ENCODE measurements at regions not wholly inside any gene's neighbourhood (a gene's known extent, or its start where the extent isn't known, plus 50 kb on each side); places are given as distances from the start of the nearest gene placed in this dataset.
"Not testable (repeated sequence)": the region's sequence is repeated elsewhere in the genome, so short reads cannot be mapped to it uniquely, and the experiment has no call there.

DNA sequence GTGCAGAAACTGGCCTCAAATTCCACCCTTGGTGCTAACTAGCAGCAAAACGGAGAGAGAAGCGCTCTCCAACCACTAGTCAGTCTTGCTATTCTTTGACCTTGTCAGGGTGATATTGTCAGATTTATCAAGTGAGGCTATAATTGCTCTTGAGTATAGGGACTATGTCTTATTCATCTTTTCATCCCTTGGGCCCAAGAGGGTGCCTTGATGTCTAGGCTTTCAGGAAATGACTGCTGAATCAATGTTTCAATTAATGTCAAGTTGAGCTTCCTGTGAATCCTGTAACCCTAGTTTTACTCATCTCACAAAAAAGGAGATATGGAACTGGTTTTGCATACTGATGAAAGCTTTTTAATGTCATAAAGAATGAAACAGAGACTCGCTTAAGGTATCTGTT, 701.3 kb downstream of the EDEM1 start:
- DNase-seq: no peak

DNA sequence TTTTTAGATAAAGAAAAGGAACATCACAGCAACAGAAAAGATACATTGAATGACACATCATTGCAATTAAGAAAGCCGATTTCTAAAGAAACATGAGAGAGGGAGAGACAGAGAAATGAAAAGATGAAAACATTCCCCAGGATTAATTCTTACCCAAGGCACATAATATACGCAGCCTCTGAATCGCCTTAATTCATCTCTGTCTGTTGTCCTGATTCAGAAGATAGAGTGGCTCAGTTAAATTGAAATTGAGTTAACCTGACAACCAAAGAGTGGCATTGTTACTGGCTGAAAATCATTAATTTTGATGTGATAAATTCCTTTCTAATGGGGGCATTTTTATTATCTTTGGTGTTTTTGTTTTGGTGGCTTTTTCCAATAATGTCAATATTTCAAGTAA, 701.9 kb downstream of the EDEM1 start:
- DNase-seq: no peak

GRCh38 chr3:5891711-5892110, 704.2 kb downstream of the EDEM1 start:
- no peak for DNase-seq

- DNase-seq: no peak
These were observed 710.6 kb downstream of the EDEM1 start for GRCh38 chr3:5898106-5898505.

DNA sequence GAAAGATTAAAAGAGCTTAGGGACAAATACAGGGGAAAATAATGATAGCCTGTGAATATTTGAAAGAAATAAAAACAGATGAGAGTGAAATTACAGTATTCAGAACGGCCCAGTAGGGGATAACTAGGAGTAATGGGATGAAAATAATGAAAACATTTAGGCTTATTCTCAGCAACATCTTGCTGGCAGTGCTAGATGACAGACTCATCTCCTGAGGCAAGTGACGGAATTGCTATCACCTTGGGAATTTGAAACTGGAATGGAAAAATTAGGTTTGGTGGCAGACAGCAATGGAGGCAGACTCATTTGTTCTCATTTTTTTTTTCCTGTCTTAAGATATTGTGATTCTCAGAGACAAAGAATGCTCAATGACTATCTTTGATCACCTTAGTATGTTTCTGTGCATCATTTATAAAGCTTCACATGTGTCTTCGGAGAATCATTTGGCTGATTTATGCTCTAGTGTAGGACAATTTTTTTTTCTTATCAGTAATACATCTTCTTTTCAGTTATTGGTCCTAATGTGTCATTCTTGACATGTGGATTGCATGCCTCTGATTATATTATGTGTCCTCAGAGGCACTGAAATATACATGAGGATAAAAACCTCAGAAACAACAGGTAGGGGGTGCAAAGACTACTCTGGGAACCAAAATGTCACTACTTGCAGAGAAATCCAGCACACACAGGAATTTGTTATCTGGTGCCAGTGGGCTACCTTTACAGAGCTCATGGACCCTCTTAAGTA, 711.7 kb downstream of the EDEM1 start:
- DNase-seq: no peak

DNA sequence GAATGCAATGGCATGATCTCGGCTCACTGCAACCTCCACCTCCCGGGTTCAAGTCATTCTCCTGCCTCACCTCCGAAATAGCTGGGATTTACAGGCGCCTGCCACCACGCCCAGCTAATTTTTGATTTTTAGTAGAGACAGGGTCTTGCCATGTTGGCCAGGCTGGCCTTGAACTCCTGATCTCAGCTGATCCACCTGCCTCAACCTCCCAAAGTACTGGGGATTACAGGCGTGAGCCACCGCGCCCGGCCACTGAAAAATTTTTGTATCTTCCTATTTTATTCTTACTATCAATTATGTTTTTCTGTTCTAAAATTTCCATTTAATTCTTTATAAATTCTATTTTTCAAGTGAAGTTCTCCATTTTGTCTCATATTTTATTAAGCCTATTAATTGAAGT, 730.4 kb downstream of the EDEM1 start:
- no peak for DNase-seq

GRCh38 chr3:5918626-5919025, 731.1 kb downstream of the EDEM1 start:
- DNase-seq: no peak

DNA sequence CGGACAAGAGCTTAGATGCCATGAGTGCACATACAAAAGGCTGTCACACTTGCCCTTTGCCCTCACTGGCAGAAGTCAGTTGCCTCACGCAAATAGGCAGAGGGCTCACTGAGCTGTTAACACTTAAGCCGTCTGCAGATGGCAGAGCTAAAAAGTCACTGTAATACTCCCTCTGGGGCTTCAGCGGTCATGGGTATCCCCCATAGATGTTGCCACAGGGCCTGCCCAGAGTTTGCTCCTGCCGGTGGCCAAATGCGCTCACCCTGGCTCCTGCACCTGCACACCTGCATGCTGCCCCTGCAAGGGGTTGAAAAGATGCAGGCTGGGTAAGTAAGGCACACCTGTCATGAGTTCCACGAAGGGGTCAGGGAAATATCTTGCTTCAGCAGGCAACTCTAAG, 741.5 kb downstream of the EDEM1 start:
- no peak for DNase-seq

GRCh38 chr3:5944061-5944460, 756.6 kb downstream of the EDEM1 start:
- DNase-seq: not testable (repeated sequence)

DNA sequence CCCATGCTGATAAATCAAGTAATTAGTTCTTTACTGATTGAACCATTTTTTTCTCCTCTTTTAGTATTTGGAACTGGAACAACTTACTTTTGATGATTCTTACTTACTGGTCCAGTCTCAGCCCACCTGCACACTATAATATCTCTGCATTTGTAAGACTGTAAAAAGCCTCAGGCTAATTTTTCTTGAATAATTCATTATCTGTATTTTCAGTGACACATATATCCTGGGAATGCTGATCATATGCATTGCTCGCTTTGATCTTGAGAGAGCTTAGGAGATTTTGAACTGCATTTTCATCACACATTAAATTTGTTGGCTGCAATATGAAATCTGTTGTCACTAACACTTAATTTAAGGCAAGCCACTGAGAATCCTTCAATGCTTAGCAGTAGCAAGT, 760.6 kb downstream of the EDEM1 start:
- DNase-seq: no peak

DNA sequence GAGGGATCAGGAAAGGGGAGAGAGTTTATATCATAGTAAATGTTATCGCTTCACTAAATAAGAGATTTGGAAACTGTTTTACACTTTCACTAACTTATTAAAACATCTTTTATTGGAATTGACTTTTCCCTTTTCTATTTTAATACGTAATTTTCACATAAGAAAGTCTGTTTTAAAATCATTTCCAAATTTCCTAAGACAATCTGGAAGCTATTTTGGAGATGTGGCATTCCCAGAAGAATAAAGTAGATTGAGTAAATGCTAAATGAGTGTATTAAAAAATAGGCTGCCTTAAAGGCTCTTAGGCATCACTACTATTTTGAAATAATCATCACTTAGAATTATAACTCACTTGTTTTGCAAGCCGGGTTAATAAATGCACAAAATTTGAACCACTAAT, 763.5 kb downstream of the EDEM1 start:
- DNase-seq: no peak

- DNase-seq: no peak
These were observed 785.1 kb downstream of the EDEM1 start for GRCh38 chr3:5972586-5972985.

DNA sequence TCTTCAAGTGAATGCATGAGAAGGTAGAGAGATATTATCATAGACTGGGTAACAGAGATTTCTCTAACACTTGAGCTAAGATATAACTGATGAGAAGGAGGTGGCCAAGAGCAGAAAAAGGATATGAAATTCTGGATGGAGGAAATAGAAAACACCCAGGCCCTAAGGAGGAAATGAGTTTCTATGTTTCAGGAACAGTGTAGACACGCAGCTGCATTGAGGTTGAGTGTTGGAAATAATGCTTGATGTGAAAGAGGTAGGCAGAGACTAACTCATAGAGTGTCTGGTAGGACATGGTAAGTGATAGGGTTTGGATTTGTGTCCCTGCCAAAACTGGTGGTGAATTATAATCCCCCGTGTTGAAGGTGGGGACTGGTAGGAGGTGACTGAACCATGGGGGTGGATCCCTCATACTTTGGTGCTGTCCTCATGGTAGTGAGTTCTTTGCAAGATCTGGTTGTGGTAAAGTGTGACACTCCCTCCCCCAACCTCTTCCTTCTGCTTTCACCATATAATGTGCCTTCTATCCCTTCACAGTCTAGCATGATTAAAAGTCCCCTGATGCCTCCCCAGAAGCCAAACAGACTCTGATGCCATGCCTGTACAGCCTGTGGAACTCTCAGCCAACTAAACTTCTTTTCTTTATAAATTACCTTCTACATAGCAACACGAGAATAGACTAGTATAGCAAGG, 787.3 kb downstream of the EDEM1 start:
- DNase-seq: no peak

GRCh38 chr3:5977331-5977730, 789.8 kb downstream of the EDEM1 start:
- DNase-seq: no peak

DNA sequence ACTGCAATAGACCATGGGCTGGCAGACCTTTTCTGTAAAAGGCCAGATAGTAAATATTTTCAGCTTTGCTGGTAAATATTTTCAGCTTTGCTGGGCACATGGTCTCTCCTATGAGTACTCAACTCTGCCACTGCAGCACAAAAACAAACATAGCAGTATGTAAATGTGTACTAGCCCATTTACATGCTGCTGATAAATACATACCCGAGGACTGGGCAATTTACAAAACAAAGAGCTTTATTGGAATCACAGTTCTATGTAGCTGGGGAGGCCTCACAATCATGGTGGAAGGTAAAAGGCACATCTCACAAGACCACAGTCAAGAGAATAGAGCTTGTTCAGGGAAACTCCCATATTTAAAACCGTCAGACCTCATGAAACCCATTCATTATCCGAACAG, 793.0 kb downstream of the EDEM1 start:
- no peak for DNase-seq

GRCh38 chr3:5994651-5995050, 807.1 kb downstream of the EDEM1 start:
- DNase-seq: no peak

GRCh38 chr3:6018456-6018855, 830.9 kb downstream of the EDEM1 start:
- DNase-seq: no peak

DNA sequence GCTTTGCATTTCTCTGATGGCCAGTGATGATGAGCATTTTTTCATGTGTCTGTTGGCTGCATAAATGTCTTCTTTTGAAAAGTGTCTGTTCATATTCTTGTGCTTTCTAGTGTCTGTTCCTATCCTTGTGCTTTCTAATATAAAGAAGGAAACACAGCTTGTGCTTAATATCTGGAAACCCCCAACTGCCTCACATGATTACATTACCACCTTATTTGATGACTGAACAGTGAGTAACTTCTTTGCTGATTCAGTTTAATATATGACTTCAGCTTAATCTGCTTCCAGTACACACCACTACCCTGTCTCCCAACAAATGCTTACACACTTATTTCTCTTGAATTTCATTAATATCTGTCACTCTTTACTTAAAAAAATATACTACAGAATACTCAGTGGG, 835.1 kb downstream of the EDEM1 start:
- no peak for DNase-seq

- no peak for DNase-seq
These were observed 835.9 kb upstream of the GRM7 start for GRCh38 chr3:6025032-6025431.

DNA sequence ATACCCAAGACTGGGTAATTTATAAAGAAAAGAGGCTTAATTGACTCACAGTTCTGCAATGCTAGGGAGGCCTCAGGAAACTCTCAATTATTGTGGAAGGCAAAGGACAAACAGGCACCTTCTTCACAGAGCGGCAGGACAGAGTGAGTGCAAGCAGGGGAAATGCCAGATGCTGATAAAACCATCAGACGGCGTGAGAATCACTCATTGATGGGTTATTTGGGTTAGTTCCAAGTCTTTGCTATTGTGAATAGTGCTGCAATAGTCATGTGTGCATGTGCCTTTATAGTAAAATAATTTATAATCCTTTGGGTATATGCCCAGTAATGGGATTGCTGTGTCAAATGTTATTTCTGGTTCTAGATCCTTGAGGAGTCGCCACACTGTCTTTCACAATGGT, 830.3 kb upstream of the GRM7 start:
- DNase-seq: not testable (repeated sequence)

- no peak for DNase-seq
These were observed 825.3 kb upstream of the GRM7 start for GRCh38 chr3:6035626-6036025.

DNA sequence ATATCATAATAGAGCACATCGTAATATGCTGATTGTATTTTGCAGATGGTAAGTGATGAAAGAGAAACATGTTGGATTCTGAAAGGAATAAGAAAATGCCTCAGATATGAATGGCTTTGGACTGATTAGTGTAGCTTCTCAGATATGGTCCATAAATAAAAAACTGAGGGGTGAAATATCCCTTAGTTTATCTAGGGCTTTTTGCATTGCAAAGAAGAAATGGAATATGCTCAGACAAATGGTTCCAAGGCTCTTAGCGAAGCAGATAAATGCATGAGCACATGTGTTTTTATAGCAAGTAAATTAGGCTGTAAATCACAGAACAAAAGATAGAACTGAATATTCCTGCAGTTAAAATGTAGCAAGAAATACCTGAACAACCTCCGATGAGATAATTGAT, 820.9 kb upstream of the GRM7 start:
- DNase-seq: no peak

GRCh38 chr3:6041894-6042293, 819.0 kb upstream of the GRM7 start:
- no peak for DNase-seq

DNA sequence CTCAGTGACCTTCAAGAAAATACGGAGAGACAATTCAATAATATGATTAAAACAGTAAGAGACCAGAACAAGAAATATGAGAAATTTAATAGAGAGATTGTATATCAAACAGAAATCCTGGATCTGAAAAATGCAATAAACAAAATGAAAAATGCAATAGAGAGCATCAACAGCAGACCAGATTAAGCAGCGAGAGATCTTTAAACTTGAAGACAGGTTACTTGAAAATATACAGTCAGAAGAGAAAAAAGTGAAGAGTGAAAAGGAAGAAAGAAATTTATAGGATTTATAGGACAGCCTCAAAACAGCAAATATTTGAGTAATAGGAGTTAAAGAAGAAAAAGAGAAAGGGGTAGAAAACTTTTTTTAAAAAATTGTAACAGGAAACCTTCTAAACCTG, 813.9 kb upstream of the GRM7 start:
- no peak for DNase-seq

- no peak for DNase-seq
These were observed 800.7 kb upstream of the GRM7 start for GRCh38 chr3:6060251-6060650.

All from stimulated activated CD8-positive, alpha-beta memory T cell treated with anti-CD3 and anti-CD28 coated beads, Interleukin-4, amount 100 ng/mL, for 48 hours (primary cell).